ENCODE measurements at regions not wholly inside any gene's neighbourhood (a gene's known extent, or its start where the extent isn't known, plus 50 kb on each side); places are given as distances from the start of the nearest gene placed in this dataset.

GRCh38 chr6:112437058-112437457 is 89.9 kb downstream of the RFPL4B start:
- H3K4me1 ChIP-seq (ENCODE audit: control insufficient read depth, insufficient read depth, low read length): no peaks in the 10 kb centered on the region
- H3K4me3 ChIP-seq (ENCODE audit: low read depth in 2 of 2, low read length in 2 of 2): no peak overlapping the region
- no TSS peak for BruUV-seq (replicated peaks)
- no peaks in the 10 kb centered on the region for H3K9me3 ChIP-seq (ENCODE audit: control insufficient read depth, insufficient read depth, low read depth, low read length)
- no peak for TF ChIP-seq REST (IDR thresholded peaks at IDR 0.05; ENCODE audit: insufficient read depth in 1 of 2, low read depth in 2 of 2, low read length in 1 of 2)
- TF ChIP-seq CTCF (IDR thresholded peaks at IDR 0.05): no peak
- TF ChIP-seq POLR2AphosphoS5 (IDR thresholded peaks at IDR 0.05; ENCODE audit: low read depth, low read length): no peak
- TF ChIP-seq SIN3A (IDR thresholded peaks at IDR 0.05; ENCODE audit: borderline replicate concordance, insufficient read depth, low read depth, low read length): no peak
- TF ChIP-seq TCF7L2 (IDR thresholded peaks at IDR 0.05; ENCODE audit: low read depth, low read length): no peak
- DNase-seq (ENCODE audit: low read depth, low spot score) (no peak), ATAC-seq (no peak)
- ChIA-PET CTCF (no interaction called here), POLR2A (no interaction called here)
- no peaks in the 10 kb centered on the region for H3K36me3 ChIP-seq (ENCODE audit: control insufficient read depth, insufficient read depth, low read length)
- no peak overlapping the region for H3K27ac ChIP-seq (ENCODE audit: low read length)
- in situ Hi-C loops (cut with HindIII; ENCODE audit: low pct_unique_long_range_greater_than_20kb, low sequenced_read_pairs) (no loop called here), intact Hi-C loops (cut with micrococcal nuclease; ENCODE audit: unreplicated experiment) (no loop called here)
- H3K27me3 ChIP-seq (ENCODE audit: control insufficient read depth, insufficient read depth, low read length): no peaks in the 10 kb centered on the region

- Histone ChIP-seq H3K36me3 (ENCODE audit: control insufficient read depth, insufficient read depth, low read length) (no peaks in the 10 kb centered on the region), H3K27me3 (ENCODE audit: control insufficient read depth, insufficient read depth, low read length) (no peaks in the 10 kb centered on the region), H3K9me3 (ENCODE audit: control insufficient read depth, insufficient read depth, low read depth, low read length) (no peaks in the 10 kb centered on the region), H3K4me1 (ENCODE audit: control insufficient read depth, insufficient read depth, low read length) (no peaks in the 10 kb centered on the region), H3K27ac (ENCODE audit: low read length) (no peak overlapping the region), H3K4me3 (ENCODE audit: low read depth in 2 of 2, low read length in 2 of 2) (no peak overlapping the region)
- no peak for TF ChIP-seq TCF7L2 (IDR thresholded peaks at IDR 0.05; ENCODE audit: low read depth, low read length)
- no peak for TF ChIP-seq SIN3A (IDR thresholded peaks at IDR 0.05; ENCODE audit: borderline replicate concordance, insufficient read depth, low read depth, low read length)
- TF ChIP-seq CTCF (IDR thresholded peaks at IDR 0.05): no peak
- no peak for TF ChIP-seq POLR2AphosphoS5 (IDR thresholded peaks at IDR 0.05; ENCODE audit: low read depth, low read length)
- TF ChIP-seq REST (IDR thresholded peaks at IDR 0.05; ENCODE audit: insufficient read depth in 1 of 2, low read depth in 2 of 2, low read length in 1 of 2): no peak; a peak in 1 of 4 replicates
- CTCF ChIA-PET: no interaction called here
- in situ Hi-C loops (cut with HindIII; ENCODE audit: low pct_unique_long_range_greater_than_20kb, low sequenced_read_pairs) (no loop called here), intact Hi-C loops (cut with micrococcal nuclease; ENCODE audit: unreplicated experiment) (no loop called here)
- no peak for ATAC-seq
- DNase-seq (ENCODE audit: low read depth, low spot score): no peak
- POLR2A ChIA-PET: no interaction called here
- BruUV-seq (replicated peaks): no TSS peak
These were observed 91.9 kb downstream of the RFPL4B start for GRCh38 chr6:112439010-112439409.
